ENCODE measurements at regions not wholly inside any gene's neighbourhood (a gene's known extent, or its start where the extent isn't known, plus 50 kb on each side); places are given as distances from the start of the nearest gene placed in this dataset.

DNA sequence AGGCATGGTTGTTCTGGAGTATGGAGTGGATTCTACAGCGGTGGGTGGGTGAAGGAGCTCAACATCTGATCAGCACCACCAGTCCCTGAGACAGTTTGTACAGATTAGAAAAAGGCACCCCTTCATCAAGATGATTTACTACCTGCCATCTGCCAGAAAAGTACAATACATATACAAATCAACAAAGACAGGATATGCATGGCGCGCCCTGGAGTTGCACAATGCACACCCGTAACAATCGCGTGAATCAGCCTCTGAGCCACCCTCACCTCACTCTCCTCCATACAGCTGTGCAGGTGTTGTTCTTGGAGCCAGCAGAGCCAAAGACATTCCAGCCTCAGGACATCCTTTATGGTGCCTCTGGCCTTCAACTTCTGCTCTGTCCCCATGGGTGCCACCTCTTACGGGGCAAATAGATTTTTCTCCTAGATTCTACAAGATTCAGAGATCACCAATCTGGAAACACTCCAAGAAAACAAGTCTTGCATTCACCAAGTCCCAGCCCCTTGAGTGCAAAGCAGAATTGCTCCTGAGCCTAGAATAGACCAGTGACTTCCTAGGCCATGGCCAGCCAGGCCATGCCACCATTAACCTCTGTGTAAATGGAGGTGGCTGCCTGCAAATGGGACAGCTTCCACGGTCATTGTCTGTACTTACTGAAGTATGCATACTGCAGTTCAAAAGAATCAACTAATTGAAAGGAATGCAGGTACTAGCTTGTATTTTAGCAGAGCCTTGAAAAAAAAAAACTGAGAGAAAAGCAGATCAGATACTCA, 490.9 kb downstream of the SOX6 start:
- intact Hi-C loops (cut with micrococcal nuclease), result no loop called here
- Histone ChIP-seq H3K4me3 (replicated peaks in 1 of 2; ENCODE audit: low read depth in 1 of 2, low read length in 2 of 2) (no peak overlapping the region), H3K27me3 (ENCODE audit: insufficient read depth, low read length) (peaks cover 12% of the 10 kb centered on the region), H3K4me1 (ENCODE audit: control insufficient read depth in 1 of 2, insufficient read depth in 2 of 2, low read length in 2 of 2) (no peaks in the 10 kb centered on the region), H3K9ac (ENCODE audit: low read length) (no peak overlapping the region), H4K20me1 (ENCODE audit: insufficient read depth) (no peaks in the 10 kb centered on the region), H3K27ac (ENCODE audit: low read depth, low read length) (no peak overlapping the region), H3K9me3 (ENCODE audit: control insufficient read depth in 1 of 2, insufficient read depth in 1 of 2, low read depth in 1 of 2, low read length in 2 of 2) (no peaks in the 10 kb centered on the region), H3K79me2 (ENCODE audit: insufficient read depth, low read length) (no peaks in the 10 kb centered on the region), H3K36me3 (ENCODE audit: control insufficient read depth in 1 of 2, insufficient read depth in 2 of 2, low read length in 2 of 2) (no peaks in the 10 kb centered on the region), H3K9me2 (ENCODE audit: insufficient read depth) (no peaks in the 10 kb centered on the region), H2AFZ (ENCODE audit: low read depth, low read length, poor library complexity, severe bottlenecking) (no peak overlapping the region), H3K4me2 (ENCODE audit: low read length) (no peak overlapping the region)
- BruUV-seq (replicated peaks), result no TSS peak
- ChIA-PET POLR2A (no interaction called here), CTCF (no interaction called here), RAD21 (ENCODE audit: low non-redundant PET in 1 of 2, low total read pairs in 2 of 2, uncharacterized antibody in 2 of 2, unreplicated experiment in 2 of 2) (no interaction called here)
- TF ChIP-seq, protein P1, sequence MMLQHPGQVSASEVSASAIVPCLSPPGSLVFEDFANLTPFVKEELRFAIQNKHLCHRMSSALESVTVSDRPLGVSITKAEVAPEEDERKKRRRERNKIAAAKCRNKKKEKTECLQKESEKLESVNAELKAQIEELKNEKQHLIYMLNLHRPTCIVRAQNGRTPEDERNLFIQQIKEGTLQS (IDR thresholded peaks at IDR 0.05), result no peak
- TF ChIP-seq EZH2 (IDR thresholded peaks at IDR 0.05), result no peak
- no peak for DNase-seq (ENCODE audit: low read depth, low spot score)
- ATAC-seq, result no peak

DNA sequence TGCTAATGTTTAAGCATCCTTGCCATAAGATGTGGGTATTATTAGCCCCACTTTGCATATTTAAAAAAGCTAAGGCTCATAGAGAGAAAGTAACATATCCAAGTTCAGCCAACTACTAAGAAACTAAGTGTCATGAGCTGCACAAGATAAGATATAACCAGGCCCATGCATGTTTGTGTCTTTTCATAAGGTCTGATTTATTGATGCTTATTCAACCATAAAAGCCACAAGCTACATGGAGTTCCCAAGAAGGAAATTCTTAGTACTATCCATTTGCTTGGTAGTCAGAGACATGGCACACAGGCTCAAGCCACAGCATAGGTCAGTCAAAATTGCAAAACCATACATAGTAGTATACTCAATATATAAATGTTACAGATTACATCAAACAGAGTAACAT, 488.5 kb downstream of the SOX6 start:
- Histone ChIP-seq H3K4me3 (replicated peaks in 1 of 2; ENCODE audit: low read depth in 1 of 2, low read length in 2 of 2) (no peak overlapping the region), H3K79me2 (ENCODE audit: insufficient read depth, low read length) (no peaks in the 10 kb centered on the region), H3K36me3 (ENCODE audit: control insufficient read depth in 1 of 2, insufficient read depth in 2 of 2, low read length in 2 of 2) (no peaks in the 10 kb centered on the region), H3K9me3 (ENCODE audit: control insufficient read depth in 1 of 2, insufficient read depth in 1 of 2, low read depth in 1 of 2, low read length in 2 of 2) (no peaks in the 10 kb centered on the region), H3K9ac (ENCODE audit: low read length) (no peak overlapping the region), H3K27ac (ENCODE audit: low read depth, low read length) (no peak overlapping the region), H4K20me1 (ENCODE audit: insufficient read depth) (no peaks in the 10 kb centered on the region), H3K4me1 (ENCODE audit: control insufficient read depth in 1 of 2, insufficient read depth in 2 of 2, low read length in 2 of 2) (no peaks in the 10 kb centered on the region), H3K4me2 (ENCODE audit: low read length) (no peak overlapping the region), H2AFZ (ENCODE audit: low read depth, low read length, poor library complexity, severe bottlenecking) (no peak overlapping the region), H3K9me2 (ENCODE audit: insufficient read depth) (no peaks in the 10 kb centered on the region), H3K27me3 (ENCODE audit: insufficient read depth, low read length) (peaks cover 18% of the 10 kb centered on the region)
- no TSS peak for BruUV-seq (replicated peaks)
- ATAC-seq (no peak), DNase-seq (ENCODE audit: low read depth, low spot score) (no peak)
- ChIA-PET RAD21 (ENCODE audit: low non-redundant PET in 1 of 2, low total read pairs in 2 of 2, uncharacterized antibody in 2 of 2, unreplicated experiment in 2 of 2) (no interaction called here), POLR2A (no interaction called here), CTCF (no interaction called here)
- TF ChIP-seq CEBPB (IDR thresholded peaks at IDR 0.05; ENCODE audit: low read depth) (no peak), ELF1 (IDR thresholded peaks at IDR 0.05; ENCODE audit: borderline replicate concordance, low read depth) (no peak), EGR1 (IDR thresholded peaks at IDR 0.05; ENCODE audit: low read depth) (no peak), CBX3 (IDR thresholded peaks at IDR 0.05; ENCODE audit: low read depth) (no peak), POLR2AphosphoS5 (IDR thresholded peaks at IDR 0.05; ENCODE audit: low read depth, low read length) (no peak), YY1 (IDR thresholded peaks at IDR 0.05; ENCODE audit: extremely low read depth, insufficient replicate concordance, low read depth, low read length) (no peak), ZNF274 (IDR thresholded peaks at IDR 0.05; ENCODE audit: low read depth, low read length) (no peak), ZFX (IDR thresholded peaks at IDR 0.05) (no peak), EZH2phosphoT487 (IDR thresholded peaks at IDR 0.05; ENCODE audit: borderline replicate concordance) (no peak), SP1 (IDR thresholded peaks at IDR 0.05; ENCODE audit: low read depth) (no peak), TCF7L2 (IDR thresholded peaks at IDR 0.05; ENCODE audit: borderline replicate concordance, extremely low read depth, insufficient read depth, insufficient read length) (no peak), EZH2 (IDR thresholded peaks at IDR 0.05) (no peak), SRF (IDR thresholded peaks at IDR 0.05; ENCODE audit: low read depth) (no peak)
- TF ChIP-seq, protein P2, sequence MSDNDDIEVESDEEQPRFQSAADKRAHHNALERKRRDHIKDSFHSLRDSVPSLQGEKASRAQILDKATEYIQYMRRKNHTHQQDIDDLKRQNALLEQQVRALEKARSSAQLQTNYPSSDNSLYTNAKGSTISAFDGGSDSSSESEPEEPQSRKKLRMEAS (IDR thresholded peaks at IDR 0.05), result no peak
- TF ChIP-seq, protein P3, sequence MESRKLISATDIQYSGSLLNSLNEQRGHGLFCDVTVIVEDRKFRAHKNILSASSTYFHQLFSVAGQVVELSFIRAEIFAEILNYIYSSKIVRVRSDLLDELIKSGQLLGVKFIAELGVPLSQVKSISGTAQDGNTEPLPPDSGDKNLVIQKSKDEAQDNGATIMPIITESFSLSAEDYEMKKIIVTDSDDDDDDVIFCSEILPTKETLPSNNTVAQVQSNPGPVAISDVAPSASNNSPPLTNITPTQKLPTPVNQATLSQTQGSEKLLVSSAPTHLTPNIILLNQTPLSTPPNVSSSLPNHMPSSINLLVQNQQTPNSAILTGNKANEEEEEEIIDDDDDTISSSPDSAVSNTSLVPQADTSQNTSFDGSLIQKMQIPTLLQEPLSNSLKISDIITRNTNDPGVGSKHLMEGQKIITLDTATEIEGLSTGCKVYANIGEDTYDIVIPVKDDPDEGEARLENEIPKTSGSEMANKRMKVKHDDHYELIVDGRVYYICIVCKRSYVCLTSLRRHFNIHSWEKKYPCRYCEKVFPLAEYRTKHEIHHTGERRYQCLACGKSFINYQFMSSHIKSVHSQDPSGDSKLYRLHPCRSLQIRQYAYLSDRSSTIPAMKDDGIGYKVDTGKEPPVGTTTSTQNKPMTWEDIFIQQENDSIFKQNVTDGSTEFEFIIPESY (IDR thresholded peaks at IDR 0.05; ENCODE audit: extremely low read depth, insufficient replicate concordance, low read length), result no peak
- TF ChIP-seq, protein P1 (IDR thresholded peaks at IDR 0.05), result no peak
- intact Hi-C loops (cut with micrococcal nuclease), result no loop called here

Measured in HCT116 (cell line).